GM12872 (cell line): ENCODE measurements at regions not wholly inside any gene's neighbourhood (a gene's known extent, or its start where the extent isn't known, plus 50 kb on each side); places are given as distances from the start of the nearest gene placed in this dataset.
A peak's percentile ranks its signal among the peaks of the same experiment; 100 is the strongest.

Experiments used
- CTCF ChIP-seq: IDR thresholded peaks from 3 replicates; pipeline ENCODE4 v1.5.1; 2011; ENCODE audit warnings: low read depth, mild to moderate bottlenecking, low read length, moderate library complexity; ENCODE audit not compliant: insufficient read depth

DNA sequence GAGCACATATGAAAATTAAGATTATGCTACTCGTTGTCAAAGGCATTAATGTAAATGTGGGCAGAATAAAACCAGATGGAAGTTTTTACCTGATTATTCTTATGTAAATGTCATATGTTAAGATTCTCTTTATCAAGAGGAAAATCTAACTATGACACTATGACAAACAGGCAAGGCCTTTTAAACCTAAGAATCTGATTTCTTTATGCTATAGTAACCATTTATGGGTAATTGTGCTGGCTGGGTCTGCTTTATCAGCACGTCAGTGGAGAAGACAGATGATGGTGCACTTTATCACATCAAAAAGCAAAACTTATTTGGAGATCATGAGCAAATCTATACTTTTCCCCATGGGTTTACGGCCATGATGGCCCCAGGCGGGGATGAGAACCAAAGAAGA is 412.0 kb upstream of the NOX3 start:
- TF ChIP-seq CTCF: no peak

- TF ChIP-seq CTCF: no peak
These were observed 406.2 kb upstream of the NOX3 start for GRCh38 chr6:155861821-155862220.

DNA sequence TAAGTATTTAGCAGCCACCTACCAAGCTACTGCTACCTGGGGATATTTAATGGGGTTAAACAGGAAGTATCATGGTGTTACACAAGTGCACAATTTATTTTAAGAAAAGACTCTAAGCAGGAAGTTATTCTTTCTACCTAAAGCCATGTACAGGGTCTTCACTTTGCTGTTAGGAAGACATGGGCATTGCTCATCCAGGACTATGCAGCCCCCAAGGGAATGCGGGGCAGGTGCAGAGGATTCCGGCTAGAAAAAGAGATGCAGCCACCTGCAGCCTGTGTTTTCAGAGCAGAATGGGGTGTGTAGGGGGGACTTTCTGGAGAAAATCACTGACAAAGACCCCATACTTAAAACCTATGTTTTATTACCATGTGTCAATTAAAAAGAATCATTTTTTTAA is 399.1 kb upstream of the NOX3 start:
- TF ChIP-seq CTCF: no peak

- no peak for TF ChIP-seq CTCF
These were observed 397.4 kb upstream of the NOX3 start for GRCh38 chr6:155853011-155853410.

DNA sequence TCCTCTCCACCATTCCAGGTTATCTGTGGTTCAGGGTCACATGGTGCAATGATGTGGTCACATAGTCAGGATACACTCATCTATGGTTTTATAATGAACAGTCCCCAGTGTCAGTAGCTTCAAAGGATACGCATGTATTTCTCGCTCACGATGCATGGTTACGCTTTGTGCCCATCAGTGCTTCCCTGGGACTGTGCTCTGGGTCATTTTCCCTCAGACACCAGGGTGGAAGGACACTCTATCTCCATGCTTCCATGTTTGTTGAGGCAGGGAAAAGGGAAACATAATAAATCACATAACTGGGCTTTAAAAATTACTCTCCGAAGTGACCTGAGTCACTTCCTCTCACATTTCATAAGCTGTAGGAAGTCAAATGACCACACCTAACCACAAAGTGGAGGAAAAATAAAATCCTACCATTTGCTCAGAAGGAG is 394.8 kb upstream of the NOX3 start:
- TF ChIP-seq CTCF: no peak

- no peak for TF ChIP-seq CTCF
These were observed 392.1 kb upstream of the NOX3 start for GRCh38 chr6:155847711-155848110.

GRCh38 chr6:155837474-155837873 is 381.8 kb upstream of the NOX3 start:
- TF ChIP-seq CTCF: no peak

DNA sequence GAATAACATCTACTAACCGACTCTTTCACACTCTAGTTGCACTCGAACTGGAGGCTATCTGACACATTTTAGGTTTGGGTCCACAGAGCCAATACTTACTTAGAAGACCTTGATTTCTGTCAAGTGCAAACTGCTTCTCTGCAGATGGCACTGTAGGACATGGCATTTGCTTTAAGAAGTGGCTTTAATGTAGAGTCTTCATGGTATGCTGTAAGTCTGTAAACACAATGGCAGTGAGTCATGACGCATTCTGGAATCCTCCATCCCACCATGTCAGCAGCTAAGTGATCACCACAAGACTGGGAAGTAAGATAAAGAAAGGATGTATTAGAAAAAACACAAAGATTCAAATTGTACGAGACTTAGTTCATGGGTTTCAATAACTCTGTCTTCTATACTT is 377.0 kb upstream of the NOX3 start:
- peak; percentile 30; the same call in 1 of the 3 replicates for TF ChIP-seq CTCF
